ENCODE measurements at regions not wholly inside any gene's neighbourhood (a gene's known extent, or its start where the extent isn't known, plus 50 kb on each side); places are given as distances from the start of the nearest gene placed in this dataset.

GRCh38 chr3:168459226-168459784, 363.6 kb upstream of the GOLIM4 start:
- no peak overlapping the region for H3K27ac ChIP-seq (ENCODE audit: low read depth, low read length)
- no peaks in the 10 kb centered on the region for H3K79me2 ChIP-seq (ENCODE audit: insufficient read depth, low read length)
- H3K4me2 ChIP-seq (ENCODE audit: insufficient read depth, low read length): no peak overlapping the region
- no peak overlapping the region for H3K4me3 ChIP-seq (ENCODE audit: insufficient read depth, low read length)
- TF ChIP-seq CTCF (IDR thresholded peaks at IDR 0.05; ENCODE audit: extremely low read depth, low read depth, low read length): no peak
- H4K20me1 ChIP-seq (ENCODE audit: insufficient read depth, low read length): no peaks in the 10 kb centered on the region
- no peak overlapping the region for H2AFZ ChIP-seq (ENCODE audit: low read length)
- H3K9me3 ChIP-seq (ENCODE audit: low read depth, low read length): peaks cover 2% of the 10 kb centered on the region
- H3K36me3 ChIP-seq (ENCODE audit: insufficient read depth, low read length): no peaks in the 10 kb centered on the region
- DNase-seq (ENCODE audit: insufficient read length, low spot score, missing footprints): no peak
- no peaks in the 10 kb centered on the region for H3K27me3 ChIP-seq (ENCODE audit: insufficient read depth, low read length)
- no peaks in the 10 kb centered on the region for H3K4me1 ChIP-seq (ENCODE audit: insufficient read depth, low read length)

GRCh38 chr3:168457954-168458539, 362.3 kb upstream of the GOLIM4 start:
- Histone ChIP-seq H3K9me3 (ENCODE audit: low read depth, low read length) (peaks cover 2% of the 10 kb centered on the region), H2AFZ (ENCODE audit: low read length) (no peak overlapping the region), H3K79me2 (ENCODE audit: insufficient read depth, low read length) (no peaks in the 10 kb centered on the region), H3K4me2 (ENCODE audit: insufficient read depth, low read length) (no peak overlapping the region), H3K4me3 (ENCODE audit: insufficient read depth, low read length) (no peak overlapping the region), H4K20me1 (ENCODE audit: insufficient read depth, low read length) (no peaks in the 10 kb centered on the region), H3K27me3 (ENCODE audit: insufficient read depth, low read length) (no peaks in the 10 kb centered on the region), H3K27ac (ENCODE audit: low read depth, low read length) (no peak overlapping the region), H3K4me1 (ENCODE audit: insufficient read depth, low read length) (no peaks in the 10 kb centered on the region), H3K36me3 (ENCODE audit: insufficient read depth, low read length) (no peaks in the 10 kb centered on the region)
- no peak for DNase-seq (ENCODE audit: insufficient read length, low spot score, missing footprints)
- TF ChIP-seq CTCF (IDR thresholded peaks at IDR 0.05; ENCODE audit: extremely low read depth, low read depth, low read length): no peak

GRCh38 chr3:168455814-168456213, 360.1 kb upstream of the GOLIM4 start:
- Histone ChIP-seq H3K27ac (ENCODE audit: low read depth, low read length) (no peak overlapping the region), H2AFZ (ENCODE audit: low read length) (no peak overlapping the region), H3K4me2 (ENCODE audit: insufficient read depth, low read length) (no peak overlapping the region), H4K20me1 (ENCODE audit: insufficient read depth, low read length) (no peaks in the 10 kb centered on the region), H3K4me1 (ENCODE audit: insufficient read depth, low read length) (no peaks in the 10 kb centered on the region), H3K36me3 (ENCODE audit: insufficient read depth, low read length) (no peaks in the 10 kb centered on the region), H3K9me3 (ENCODE audit: low read depth, low read length) (peaks cover 2% of the 10 kb centered on the region), H3K4me3 (ENCODE audit: insufficient read depth, low read length) (no peak overlapping the region), H3K79me2 (ENCODE audit: insufficient read depth, low read length) (no peaks in the 10 kb centered on the region), H3K27me3 (ENCODE audit: insufficient read depth, low read length) (no peaks in the 10 kb centered on the region)
- TF ChIP-seq CTCF (IDR thresholded peaks at IDR 0.05; ENCODE audit: extremely low read depth, low read depth, low read length): no peak
- no peak for DNase-seq (ENCODE audit: insufficient read length, low spot score, missing footprints)

GRCh38 chr3:168453623-168454022, 357.9 kb upstream of the GOLIM4 start:
- H4K20me1 ChIP-seq (ENCODE audit: insufficient read depth, low read length): no peaks in the 10 kb centered on the region
- no peak overlapping the region for H3K27ac ChIP-seq (ENCODE audit: low read depth, low read length)
- H3K36me3 ChIP-seq (ENCODE audit: insufficient read depth, low read length): no peaks in the 10 kb centered on the region
- no peaks in the 10 kb centered on the region for H3K27me3 ChIP-seq (ENCODE audit: insufficient read depth, low read length)
- no peak overlapping the region for H2AFZ ChIP-seq (ENCODE audit: low read length)
- no peak overlapping the region for H3K4me3 ChIP-seq (ENCODE audit: insufficient read depth, low read length)
- H3K4me1 ChIP-seq (ENCODE audit: insufficient read depth, low read length): no peaks in the 10 kb centered on the region
- TF ChIP-seq CTCF (IDR thresholded peaks at IDR 0.05; ENCODE audit: extremely low read depth, low read depth, low read length): no peak
- no peak for DNase-seq (ENCODE audit: insufficient read length, low spot score, missing footprints)
- peaks cover 2% of the 10 kb centered on the region for H3K9me3 ChIP-seq (ENCODE audit: low read depth, low read length)
- H3K79me2 ChIP-seq (ENCODE audit: insufficient read depth, low read length): no peaks in the 10 kb centered on the region
- no peak overlapping the region for H3K4me2 ChIP-seq (ENCODE audit: insufficient read depth, low read length)
